ENCODE measurements at regions not wholly inside any gene's neighbourhood (a gene's known extent, or its start where the extent isn't known, plus 50 kb on each side); places are given as distances from the start of the nearest gene placed in this dataset.
A peak's percentile ranks its signal among the peaks of the same experiment; 100 is the strongest.

DNA sequence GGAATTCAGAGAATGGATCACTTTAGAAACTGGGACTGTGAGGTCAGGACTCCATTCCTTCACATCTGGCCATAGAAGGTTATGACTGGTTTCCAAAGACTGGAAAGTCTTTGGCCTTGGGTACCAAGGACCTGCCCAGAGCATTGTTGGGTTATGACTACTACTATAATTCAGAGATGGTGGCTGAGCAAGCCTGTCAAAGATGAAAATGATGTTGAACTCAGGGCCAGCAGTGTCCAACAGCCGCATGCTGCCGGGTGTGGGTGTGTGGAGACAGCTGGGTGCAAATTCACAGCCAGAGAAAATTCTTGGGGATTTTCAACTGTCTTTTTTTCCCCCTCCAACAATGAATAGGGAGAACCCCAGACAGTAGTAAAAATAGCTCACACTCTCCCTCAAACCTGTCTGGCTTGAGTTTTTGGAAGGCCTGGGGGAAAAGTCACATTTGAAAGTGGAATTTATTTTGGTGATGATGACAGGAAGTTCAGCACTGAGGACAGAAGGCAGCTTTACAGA, 166.8 kb upstream of the NCAM1 start:
- no peak for DNase-seq (ENCODE audit: low spot score in 2 of 2)
- no peak overlapping the region for H3K4me3 ChIP-seq
- H3K4me1 ChIP-seq: no peaks in the 10 kb centered on the region
- TF ChIP-seq POLR2A (IDR thresholded peaks at IDR 0.05): no peak
- TF ChIP-seq, protein P1, sequence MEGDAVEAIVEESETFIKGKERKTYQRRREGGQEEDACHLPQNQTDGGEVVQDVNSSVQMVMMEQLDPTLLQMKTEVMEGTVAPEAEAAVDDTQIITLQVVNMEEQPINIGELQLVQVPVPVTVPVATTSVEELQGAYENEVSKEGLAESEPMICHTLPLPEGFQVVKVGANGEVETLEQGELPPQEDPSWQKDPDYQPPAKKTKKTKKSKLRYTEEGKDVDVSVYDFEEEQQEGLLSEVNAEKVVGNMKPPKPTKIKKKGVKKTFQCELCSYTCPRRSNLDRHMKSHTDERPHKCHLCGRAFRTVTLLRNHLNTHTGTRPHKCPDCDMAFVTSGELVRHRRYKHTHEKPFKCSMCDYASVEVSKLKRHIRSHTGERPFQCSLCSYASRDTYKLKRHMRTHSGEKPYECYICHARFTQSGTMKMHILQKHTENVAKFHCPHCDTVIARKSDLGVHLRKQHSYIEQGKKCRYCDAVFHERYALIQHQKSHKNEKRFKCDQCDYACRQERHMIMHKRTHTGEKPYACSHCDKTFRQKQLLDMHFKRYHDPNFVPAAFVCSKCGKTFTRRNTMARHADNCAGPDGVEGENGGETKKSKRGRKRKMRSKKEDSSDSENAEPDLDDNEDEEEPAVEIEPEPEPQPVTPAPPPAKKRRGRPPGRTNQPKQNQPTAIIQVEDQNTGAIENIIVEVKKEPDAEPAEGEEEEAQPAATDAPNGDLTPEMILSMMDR (IDR thresholded peaks at IDR 0.05): no peak
- TF ChIP-seq POLR2AphosphoS5 (IDR thresholded peaks at IDR 0.05): no peak
- H3K27me3 ChIP-seq: no peaks in the 10 kb centered on the region
- no peaks in the 10 kb centered on the region for H3K36me3 ChIP-seq
- H3K27ac ChIP-seq: peak overlapping the region; percentile 8 to 55
- intact Hi-C loops (cut with DNase I; ENCODE audit: low total_unique reads): no loop called here
- no peaks in the 10 kb centered on the region for H3K9me3 ChIP-seq

DNA sequence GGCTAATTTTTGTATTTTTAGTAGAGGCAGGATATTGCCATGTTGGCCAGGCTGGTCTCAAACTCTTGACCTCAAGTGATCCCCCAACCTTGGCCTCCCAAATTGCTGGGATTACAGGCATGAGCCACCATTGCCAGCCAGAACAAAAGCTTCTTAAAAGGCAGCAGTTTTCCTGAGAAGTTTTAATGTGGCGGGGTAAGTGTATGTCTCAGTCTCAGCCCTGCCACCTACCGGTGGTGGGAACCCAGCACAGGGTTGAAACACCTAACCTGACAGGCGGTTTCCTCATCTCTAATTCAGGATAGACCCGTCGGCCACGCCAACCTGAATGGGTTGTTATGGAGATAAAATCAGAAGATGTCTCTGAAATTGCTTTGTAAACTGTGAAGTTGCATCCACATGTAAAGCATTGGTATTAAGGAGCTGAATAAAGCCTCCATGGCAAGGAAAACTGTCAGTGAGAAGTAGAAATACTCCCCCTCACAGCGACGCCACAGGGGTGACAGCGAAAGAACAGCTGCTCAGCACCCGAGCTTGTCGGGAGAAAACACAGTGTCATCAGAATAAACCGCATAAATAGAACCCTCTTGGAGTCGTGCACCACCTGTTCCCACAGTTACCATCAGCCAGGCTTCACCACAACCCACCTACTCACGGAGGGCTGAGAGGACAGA, 165.9 kb upstream of the NCAM1 start:
- peak overlapping the region in 1 of 2 donors; percentile 43 for H3K27ac ChIP-seq
- intact Hi-C loops (cut with DNase I; ENCODE audit: low total_unique reads): no loop called here
- H3K27me3 ChIP-seq: no peaks in the 10 kb centered on the region
- TF ChIP-seq, protein P1 (IDR thresholded peaks at IDR 0.05): peak in 2 of 3 donors; percentile 25 to 36
- no peak for TF ChIP-seq POLR2A (IDR thresholded peaks at IDR 0.05)
- no peak for TF ChIP-seq POLR2AphosphoS5 (IDR thresholded peaks at IDR 0.05)
- no peak overlapping the region for H3K4me3 ChIP-seq
- no peak for DNase-seq (ENCODE audit: low spot score in 2 of 2)
- no peaks in the 10 kb centered on the region for H3K9me3 ChIP-seq
- H3K4me1 ChIP-seq: no peaks in the 10 kb centered on the region
- no peaks in the 10 kb centered on the region for H3K36me3 ChIP-seq

DNA sequence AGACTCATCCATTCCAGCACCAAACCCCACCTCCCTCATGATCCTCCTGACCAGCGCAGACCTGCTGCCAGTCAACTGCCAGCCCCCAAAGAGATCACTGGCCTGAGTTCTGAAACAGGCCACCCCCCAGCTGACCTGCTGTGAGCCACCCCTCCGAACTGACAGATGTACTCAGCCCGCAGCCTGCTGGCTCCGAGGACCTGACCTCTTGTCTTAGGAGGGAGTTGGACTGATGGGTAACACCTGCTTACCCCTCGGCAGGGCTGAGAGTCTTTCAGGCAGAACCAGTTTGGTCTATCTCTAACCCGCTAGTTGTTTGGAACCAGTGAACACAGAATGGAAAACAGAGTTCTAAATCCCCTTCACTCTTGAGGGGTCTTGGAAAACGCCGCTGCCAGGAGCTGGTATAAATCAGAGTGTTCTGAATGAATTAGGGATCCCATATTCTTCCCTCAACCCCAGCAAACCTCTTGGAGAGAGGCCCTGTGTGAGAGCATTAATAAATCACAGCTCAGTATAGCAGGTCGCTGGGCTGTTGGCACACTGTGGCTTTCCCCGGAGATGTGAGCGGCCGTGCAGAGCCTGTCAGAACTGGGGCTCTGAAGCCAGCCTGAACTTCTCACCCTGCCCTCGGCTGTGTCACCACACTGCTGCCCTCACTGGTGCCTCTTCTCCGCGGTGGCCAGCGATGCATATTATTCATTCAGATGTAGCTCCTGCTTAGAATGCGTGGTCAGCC, 165.1 kb upstream of the NCAM1 start:
- Histone ChIP-seq H3K27me3 (no peaks in the 10 kb centered on the region), H3K9me3 (no peaks in the 10 kb centered on the region), H3K4me1 (no peaks in the 10 kb centered on the region), H3K36me3 (no peaks in the 10 kb centered on the region), H3K27ac (peak overlapping the region in 1 of 2 donors; percentile 34), H3K4me3 (no peak overlapping the region)
- DNase-seq (ENCODE audit: low spot score in 2 of 2): no peak
- TF ChIP-seq POLR2A (IDR thresholded peaks at IDR 0.05) (no peak), POLR2AphosphoS5 (IDR thresholded peaks at IDR 0.05) (no peak)
- TF ChIP-seq, protein P1 (IDR thresholded peaks at IDR 0.05): no peak
- intact Hi-C loops (cut with DNase I; ENCODE audit: low total_unique reads): no loop called here

DNA sequence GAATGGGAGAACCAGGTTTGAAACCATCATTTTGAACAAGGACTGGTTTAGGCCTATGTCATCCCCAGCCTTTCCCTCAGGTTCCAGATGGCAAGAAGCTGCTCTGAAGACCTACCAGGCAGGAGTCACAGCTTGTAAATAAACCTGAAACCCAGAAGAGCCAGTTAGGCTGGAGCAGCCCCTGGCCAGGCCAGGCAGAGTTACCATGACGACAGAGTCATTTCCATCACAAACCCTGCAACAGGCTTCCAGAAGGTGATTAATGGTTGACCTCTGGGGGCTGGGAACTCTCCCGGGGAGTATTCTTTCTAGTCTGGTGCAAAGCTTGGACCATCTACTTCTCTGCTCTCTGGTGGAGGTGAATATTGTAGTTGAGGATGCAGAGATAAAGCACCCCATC, 164.1 kb upstream of the NCAM1 start:
- no peak for DNase-seq (ENCODE audit: low spot score in 2 of 2)
- H3K27ac ChIP-seq: no peak overlapping the region

More for the DNA sequence above, 164.1 kb upstream of the NCAM1 start:
- H3K4me3 ChIP-seq: no peak overlapping the region
- TF ChIP-seq, protein P1 (IDR thresholded peaks at IDR 0.05): no peak
- no peak for TF ChIP-seq POLR2AphosphoS5 (IDR thresholded peaks at IDR 0.05)
- no peak for TF ChIP-seq POLR2A (IDR thresholded peaks at IDR 0.05)
- H3K4me1 ChIP-seq: no peaks in the 10 kb centered on the region
- intact Hi-C loops (cut with DNase I; ENCODE audit: low total_unique reads): no loop called here
- no peaks in the 10 kb centered on the region for H3K27me3 ChIP-seq
- no peaks in the 10 kb centered on the region for H3K9me3 ChIP-seq
- H3K36me3 ChIP-seq: no peaks in the 10 kb centered on the region

All from breast epithelium (tissue), 4 donors.